HG02798 (cell line): ENCODE measurements at regions not wholly inside any gene's neighbourhood (a gene's known extent, or its start where the extent isn't known, plus 50 kb on each side); places are given as distances from the start of the nearest gene placed in this dataset.
"Not testable (repeated sequence)": the region's sequence is repeated elsewhere in the genome, so short reads cannot be mapped to it uniquely, and the experiment has no call there.

Experiments used
- ATAC-seq: cut with Tn5 transposase; IDR thresholded peaks from one replicate; pipeline ENCODE4 v1.9.1; 2021; ENCODE audit warnings: mild to moderate bottlenecking; ENCODE audit not compliant: unreplicated experiment, poor library complexity

DNA sequence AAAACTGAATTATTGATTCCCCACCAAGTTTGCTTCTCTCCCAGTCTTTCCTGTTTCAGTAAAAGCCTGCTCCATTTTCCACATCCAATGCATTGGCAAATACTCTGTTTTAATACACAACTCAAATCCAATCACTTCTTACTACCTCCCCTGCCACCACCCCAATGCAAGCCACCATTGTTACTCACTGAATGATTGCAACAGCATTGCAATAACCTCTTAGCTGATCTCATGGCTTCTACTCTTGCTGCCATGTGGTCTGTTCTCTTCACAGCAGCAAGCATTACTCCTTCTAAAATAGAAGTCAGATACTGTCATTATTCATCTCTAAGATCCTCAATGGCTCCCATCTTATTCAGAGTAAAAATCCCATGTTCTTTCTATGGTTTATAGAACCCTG, 123.4 kb downstream of the ATP6V1G3 start:
- ATAC-seq, result no peak

DNA sequence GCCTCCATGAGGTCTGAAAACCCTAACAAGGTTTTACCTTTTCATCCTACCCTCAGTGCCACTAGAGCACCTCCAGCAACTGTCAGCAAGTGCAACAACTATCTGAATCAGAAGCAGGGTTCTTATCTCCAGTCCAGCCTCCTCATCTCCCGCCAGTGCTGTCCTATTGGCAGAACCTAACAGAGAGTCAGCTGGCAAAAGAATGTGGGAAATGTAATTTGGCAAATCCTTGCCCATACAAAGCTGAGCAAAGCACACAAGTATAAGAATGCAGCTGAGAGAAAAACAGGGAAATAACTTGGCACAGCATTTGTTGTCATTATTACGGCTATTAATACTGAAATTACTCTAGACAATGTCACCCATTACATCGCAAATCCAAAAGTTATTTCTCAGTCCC, 124.2 kb downstream of the ATP6V1G3 start:
- ATAC-seq, result no peak

DNA sequence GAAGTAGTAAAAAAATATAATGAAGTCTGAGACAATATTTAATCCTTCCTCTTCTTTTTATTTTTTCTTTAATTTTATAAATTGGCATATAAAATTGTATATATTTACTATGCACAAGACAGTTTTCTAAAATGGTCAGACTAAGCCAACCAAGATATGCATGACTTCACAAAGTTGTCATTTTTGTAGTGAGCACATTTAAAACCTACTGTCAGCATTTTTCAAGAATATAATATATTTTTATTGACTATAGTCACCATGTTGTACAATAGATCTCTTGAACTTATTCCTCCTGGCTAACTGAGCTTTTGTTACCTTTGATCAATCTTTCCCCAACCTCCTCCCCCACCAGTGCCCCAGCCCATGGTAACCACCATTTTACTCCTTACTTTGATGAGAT, 129.2 kb downstream of the ATP6V1G3 start:
- ATAC-seq, result no peak

DNA sequence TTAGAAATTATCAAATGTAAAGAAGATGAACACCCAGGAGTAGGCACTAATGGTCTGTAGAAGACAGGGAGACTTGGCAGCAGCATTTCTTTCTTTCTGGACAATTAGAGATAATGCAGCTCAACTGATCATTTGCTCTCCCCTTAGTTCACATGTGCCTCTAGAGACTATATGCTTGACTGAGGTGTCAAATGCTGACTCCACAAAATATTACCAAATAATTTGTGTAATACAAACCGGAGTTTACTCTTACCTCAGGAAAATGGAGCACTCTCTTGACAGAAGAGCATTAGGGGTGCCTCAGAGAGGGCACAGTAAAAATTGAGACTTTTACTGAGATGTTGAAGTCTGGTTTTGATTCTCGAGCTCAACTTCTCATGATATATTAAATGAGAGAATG, 131.8 kb downstream of the ATP6V1G3 start:
- no peak for ATAC-seq

DNA sequence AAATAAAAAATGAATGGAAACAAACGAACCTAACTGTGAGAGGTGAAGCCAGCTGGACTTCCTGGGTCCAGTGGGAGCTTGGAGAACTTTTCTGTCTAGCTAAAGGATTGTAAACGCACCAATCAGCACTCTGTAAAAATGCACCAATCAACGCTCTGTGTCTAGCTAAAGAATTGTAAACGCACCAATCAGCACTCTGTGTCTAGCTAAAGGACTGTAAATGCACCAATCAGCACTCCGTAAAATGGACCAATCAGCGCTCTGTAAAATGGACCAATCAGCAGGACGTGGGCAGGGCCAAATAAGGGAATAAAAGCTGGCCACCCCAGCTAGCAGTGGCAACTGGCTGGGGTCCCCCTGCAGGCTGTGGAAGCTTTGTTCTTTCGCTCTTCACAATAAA, 135.8 kb downstream of the ATP6V1G3 start:
- ATAC-seq, result not testable (repeated sequence)

DNA sequence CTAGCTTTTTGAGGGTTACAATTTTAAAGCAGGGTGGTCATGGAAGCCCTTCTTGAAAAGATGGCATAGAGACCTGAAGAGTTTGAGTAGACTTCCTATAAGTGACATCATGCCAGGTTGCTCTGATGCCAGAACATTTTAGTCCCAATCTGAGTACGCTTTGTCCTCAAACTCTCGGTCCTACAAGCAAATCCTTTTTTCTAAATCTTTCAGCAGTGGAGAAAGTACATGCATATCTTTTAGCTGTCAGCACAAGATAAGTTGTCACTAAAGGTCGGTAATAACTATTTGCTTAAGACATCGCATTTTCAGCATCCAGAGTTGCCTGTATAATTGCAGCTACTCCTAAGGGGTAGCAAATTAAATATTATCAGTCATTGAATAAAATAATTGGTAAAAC, 140.4 kb downstream of the ATP6V1G3 start:
- ATAC-seq, result no peak

DNA sequence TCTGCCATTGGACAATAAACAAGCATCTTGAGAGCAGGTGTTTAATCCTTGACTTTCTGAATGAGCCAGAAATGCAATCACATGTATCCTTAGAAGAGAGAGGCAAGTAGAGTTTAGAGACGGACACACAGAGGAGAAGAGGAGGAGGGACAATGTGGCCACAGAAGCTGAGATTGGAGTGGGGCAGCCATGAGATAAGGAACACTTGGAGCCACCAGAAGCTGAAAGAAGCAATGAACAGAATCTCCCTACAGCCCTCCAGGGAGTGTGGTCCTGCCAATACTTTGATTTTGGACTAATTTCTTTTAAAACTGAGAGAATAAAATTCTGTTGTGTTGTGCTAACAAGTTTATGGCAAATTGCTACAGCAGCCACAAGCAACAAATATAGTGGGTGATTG, 141.0 kb downstream of the ATP6V1G3 start:
- ATAC-seq, result no peak

DNA sequence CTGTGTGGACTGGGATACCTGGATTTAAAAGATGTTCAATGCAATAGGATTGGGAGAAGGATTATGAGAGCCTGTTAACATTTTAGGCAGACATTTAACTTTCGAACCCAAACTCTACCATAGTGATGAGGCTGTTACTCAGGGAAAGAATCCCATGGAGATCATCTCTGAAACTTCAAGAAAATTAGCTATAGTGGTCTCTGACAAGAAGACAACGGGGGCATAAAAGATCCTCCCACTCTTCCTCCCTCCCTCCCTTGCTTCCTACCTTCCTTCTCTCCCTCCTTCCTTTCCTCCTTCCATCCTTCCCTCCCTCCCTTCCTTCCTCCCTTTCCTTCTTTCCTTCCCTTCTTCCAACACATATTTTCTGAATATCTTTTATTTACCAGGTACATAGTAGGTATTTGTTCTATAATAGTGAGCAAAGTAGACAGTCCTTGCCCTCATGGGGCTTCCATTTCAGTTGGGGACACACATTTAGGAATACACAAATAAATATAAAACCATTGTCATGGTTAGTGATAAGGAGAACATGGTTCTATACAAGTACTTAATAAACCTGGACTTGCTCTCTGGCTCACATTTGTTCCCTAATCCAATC, 143.2 kb downstream of the ATP6V1G3 start:
- ATAC-seq, result no peak

DNA sequence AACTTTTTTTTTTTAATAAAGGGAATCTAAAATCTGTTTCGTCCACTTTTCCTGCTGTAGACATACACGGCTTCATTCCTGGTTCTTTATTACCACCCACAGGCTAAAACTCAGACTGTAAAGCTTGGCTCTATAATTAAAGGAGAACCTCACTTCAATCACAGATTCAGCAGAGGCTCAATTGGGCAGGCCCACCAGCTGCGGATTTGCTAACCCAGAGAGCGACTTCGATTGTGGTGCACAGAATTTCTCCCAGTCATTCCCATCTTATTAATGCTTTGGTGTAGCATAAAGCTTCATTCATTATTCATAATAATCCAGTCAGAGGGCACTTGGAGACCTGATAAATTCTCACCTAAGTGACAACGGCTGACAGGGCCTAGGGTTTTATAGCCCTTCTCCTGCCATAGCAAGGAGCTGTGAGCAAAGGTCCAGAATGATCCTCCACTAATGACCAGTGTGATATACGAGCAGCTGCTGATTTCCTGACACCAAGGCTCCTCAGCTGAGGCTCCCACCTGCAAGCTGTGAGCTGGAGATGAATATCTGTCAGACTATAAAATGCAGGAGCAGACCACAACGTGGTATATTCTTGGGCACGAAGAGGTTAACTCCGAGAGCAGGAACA, 149.0 kb downstream of the ATP6V1G3 start:
- no peak for ATAC-seq

DNA sequence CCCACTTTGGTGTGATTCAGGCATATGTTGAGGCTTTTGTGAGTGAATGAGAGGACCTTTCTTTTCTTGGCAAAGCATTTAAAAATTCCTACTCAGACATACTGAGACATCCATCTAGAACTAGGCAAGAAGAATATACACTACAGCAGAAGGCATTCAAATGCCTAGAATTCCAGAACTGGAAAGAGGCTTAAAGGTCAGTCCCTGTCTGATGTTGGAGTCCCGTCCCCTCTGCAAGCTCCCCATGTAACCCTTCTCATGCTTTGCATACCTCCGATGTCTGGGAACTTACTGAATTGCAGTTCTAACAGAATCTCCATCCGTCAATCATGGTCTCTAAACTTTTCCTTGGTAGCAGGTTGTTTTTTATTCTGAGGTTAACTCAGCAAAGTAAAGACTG, 152.9 kb downstream of the ATP6V1G3 start:
- ATAC-seq, result no peak

DNA sequence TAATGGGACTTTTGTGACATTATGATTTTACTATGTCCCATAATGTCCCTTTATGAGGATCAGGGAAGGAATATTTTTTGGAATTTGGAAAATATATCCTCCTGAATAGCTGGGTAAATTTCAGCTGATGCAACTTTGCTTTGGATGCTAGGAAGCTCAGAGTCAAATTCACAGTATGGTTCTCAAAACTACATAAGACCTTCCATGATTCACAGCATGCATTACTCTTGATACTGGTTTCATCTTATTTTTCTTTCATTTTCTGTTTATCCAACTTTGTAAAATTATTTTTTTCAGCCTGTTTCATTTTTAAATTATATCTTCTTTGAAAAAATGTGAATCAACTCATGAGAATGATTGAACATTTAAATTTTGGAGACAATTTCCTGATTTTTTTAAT, 160.2 kb downstream of the ATP6V1G3 start:
- ATAC-seq, result no peak

DNA sequence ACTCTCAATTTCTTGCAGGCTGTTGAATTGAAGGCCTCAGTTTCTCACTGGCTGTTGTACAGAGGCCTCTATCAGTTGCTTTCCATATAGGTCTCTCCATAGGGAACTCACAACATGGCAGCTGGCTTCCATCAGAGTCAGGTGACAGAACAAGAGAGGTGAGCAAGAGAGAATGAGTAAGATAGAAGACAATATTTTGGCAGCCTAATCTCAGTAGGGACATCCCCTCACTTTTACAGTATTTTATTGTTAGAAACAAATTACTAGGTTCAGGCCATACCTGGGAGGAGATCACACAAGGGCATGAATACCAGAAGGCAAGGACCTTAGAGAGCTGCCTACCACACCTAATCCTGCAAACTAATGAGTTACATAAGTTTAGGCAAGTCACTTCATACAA, 162.8 kb downstream of the ATP6V1G3 start:
- ATAC-seq, result no peak

DNA sequence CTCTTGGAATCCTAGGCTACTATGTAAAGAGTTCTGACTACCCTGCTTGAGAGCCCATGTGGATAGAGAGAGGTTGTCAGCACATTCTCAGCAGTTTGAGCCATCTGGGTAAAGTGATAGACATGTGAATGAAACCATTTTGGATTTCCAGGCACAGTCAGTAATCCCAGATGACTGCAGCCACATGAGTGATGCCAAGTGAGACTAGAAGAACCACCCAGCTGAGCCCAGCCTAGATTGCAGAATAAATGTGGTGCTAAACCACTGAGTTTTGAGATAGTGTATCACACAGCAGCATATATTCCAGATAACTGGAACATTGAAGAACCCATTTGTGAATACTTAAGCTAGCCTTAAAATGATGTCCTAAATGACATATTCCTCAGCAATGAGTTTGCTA, 166.2 kb downstream of the ATP6V1G3 start:
- ATAC-seq, result no peak

DNA sequence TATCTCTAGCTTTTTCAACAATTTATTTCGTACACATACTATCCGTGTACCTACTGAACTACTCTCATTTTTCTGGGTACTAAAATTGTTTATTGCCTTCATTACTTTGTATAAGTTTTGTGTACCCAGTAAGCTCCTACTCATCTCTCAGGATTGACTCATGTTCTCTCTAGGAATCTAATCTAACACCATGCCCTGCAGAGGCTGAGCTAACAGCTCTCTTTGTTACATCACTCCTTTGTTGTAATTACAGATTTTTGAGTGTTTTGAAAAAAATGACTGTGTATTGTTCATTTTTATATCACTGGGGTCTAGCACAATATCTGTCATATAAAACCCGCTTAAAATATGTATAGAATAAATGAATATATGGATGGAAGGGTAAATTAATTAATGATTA, 167.1 kb downstream of the ATP6V1G3 start:
- ATAC-seq, result no peak
